ENCODE measurements at regions not wholly inside any gene's neighbourhood (a gene's known extent, or its start where the extent isn't known, plus 50 kb on each side); places are given as distances from the start of the nearest gene placed in this dataset.

DNA sequence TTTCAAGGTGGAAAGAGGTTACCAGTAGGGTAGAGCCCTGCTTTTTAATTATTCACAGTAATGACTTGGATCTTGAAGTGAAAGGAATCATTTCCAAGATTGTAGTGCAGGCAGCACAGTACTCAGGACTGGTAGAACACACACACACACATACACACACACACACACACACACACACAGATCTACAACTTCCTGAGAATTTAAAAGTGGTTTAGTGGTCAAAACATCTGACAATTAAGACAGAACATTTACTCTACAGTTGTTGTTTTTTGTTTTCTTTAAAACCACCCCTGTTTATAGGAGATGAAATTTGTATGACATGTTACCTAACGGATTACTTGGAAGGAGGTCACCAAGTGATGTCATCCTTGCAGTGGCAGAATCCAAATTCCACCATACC, 146.7 kb upstream of the VRK2 start:
- TF ChIP-seq, protein P1, sequence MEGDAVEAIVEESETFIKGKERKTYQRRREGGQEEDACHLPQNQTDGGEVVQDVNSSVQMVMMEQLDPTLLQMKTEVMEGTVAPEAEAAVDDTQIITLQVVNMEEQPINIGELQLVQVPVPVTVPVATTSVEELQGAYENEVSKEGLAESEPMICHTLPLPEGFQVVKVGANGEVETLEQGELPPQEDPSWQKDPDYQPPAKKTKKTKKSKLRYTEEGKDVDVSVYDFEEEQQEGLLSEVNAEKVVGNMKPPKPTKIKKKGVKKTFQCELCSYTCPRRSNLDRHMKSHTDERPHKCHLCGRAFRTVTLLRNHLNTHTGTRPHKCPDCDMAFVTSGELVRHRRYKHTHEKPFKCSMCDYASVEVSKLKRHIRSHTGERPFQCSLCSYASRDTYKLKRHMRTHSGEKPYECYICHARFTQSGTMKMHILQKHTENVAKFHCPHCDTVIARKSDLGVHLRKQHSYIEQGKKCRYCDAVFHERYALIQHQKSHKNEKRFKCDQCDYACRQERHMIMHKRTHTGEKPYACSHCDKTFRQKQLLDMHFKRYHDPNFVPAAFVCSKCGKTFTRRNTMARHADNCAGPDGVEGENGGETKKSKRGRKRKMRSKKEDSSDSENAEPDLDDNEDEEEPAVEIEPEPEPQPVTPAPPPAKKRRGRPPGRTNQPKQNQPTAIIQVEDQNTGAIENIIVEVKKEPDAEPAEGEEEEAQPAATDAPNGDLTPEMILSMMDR (IDR thresholded peaks at IDR 0.05; ENCODE audit: low read depth, low read length): no peak
- TF ChIP-seq, protein P2, sequence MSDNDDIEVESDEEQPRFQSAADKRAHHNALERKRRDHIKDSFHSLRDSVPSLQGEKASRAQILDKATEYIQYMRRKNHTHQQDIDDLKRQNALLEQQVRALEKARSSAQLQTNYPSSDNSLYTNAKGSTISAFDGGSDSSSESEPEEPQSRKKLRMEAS (IDR thresholded peaks at IDR 0.05; ENCODE audit: low read depth, low read length): no peak
- TF ChIP-seq POLR2A (IDR thresholded peaks at IDR 0.05; ENCODE audit: extremely low read depth, insufficient read length): no peak

Measured in NB4 (cell line).